ENCODE measurements at regions not wholly inside any gene's neighbourhood (a gene's known extent, or its start where the extent isn't known, plus 50 kb on each side); places are given as distances from the start of the nearest gene placed in this dataset.
A peak's percentile ranks its signal among the peaks of the same experiment; 100 is the strongest.

DNA sequence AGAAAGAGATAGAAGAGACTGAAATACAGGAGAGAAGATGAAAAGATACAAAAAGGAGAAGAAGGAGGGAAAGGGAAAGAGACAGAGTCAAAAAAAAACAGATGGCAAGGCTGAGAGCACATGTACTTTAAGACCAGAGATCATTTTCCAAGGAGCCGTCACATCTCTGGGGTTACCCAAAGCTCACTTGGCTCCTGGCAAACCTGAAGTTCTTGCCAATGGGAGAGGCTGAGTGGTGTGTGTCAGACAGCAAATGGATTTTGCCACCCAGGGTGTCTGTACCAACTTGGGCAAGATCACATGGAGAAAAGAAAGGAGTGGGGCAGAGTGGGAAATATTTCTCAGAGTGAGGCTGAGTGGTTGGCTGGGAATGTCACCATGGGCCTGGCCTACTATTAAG lies 219.3 kb upstream of the TNP1 start:
- Histone ChIP-seq H4K8ac (ENCODE audit: low read depth, low read length) (no peak overlapping the region), H2BK12ac (ENCODE audit: low read length) (no peak overlapping the region), H3K4me2 (ENCODE audit: insufficient read depth, low read length, poor library complexity, severe bottlenecking) (no peak overlapping the region), H3K36me3 (replicated peaks in 1 of 2; ENCODE audit: control insufficient read depth in 2 of 2, insufficient read depth in 2 of 2, low read length in 2 of 2) (no peaks in the 10 kb centered on the region), H2BK5ac (ENCODE audit: low read length) (no peak overlapping the region), H3K79me1 (ENCODE audit: low read depth, low read length) (no peaks in the 10 kb centered on the region), H3K4me3 (ENCODE audit: low read length in 2 of 2) (no peak overlapping the region), H2AK5ac (ENCODE audit: low read depth, low read length) (no peak overlapping the region), H3K9ac (ENCODE audit: low read depth, low read length, poor library complexity) (no peak overlapping the region), H3K14ac (ENCODE audit: low read length) (no peak overlapping the region), H3K18ac (ENCODE audit: low read length) (no peak overlapping the region), H3K4me1 (ENCODE audit: control insufficient read depth in 2 of 2, insufficient read depth in 1 of 2, low read depth in 1 of 2, low read length in 2 of 2) (peaks cover 4 to 12% of the 10 kb centered on the region in 2 donors), H3K9me3 (replicated peaks in 1 of 2; ENCODE audit: control insufficient read depth in 2 of 2, insufficient read depth in 1 of 2, low read depth in 1 of 2, low read length in 2 of 2) (no peaks in the 10 kb centered on the region), H3K27me3 (ENCODE audit: control insufficient read depth in 3 of 3, insufficient read depth in 3 of 3, low read depth in 1 of 3, low read length in 3 of 3) (no peaks in the 10 kb centered on the region), H3K27ac (replicated peaks; ENCODE audit: low read length) (no peak overlapping the region), H4K91ac (ENCODE audit: low read depth, low read length, poor library complexity) (no peak overlapping the region), H2BK120ac (ENCODE audit: low read depth, low read length) (no peak overlapping the region), H2BK15ac (ENCODE audit: low read length) (no peak overlapping the region), H3K4ac (ENCODE audit: low read length) (no peak overlapping the region), H2AFZ (ENCODE audit: low read length) (no peak overlapping the region), H3K23ac (ENCODE audit: low read depth, low read length, poor library complexity) (no peak overlapping the region)
- WGBS, 2 donors (ENCODE audit: extremely low coverage in 2 of 2, insufficient read length in 2 of 2, insufficient replicate concordance in 1 of 2), result no CpG with 5 or more reads among the region's 1 CpG
- DNase-seq (ENCODE audit: low spot score), result no peak

DNA sequence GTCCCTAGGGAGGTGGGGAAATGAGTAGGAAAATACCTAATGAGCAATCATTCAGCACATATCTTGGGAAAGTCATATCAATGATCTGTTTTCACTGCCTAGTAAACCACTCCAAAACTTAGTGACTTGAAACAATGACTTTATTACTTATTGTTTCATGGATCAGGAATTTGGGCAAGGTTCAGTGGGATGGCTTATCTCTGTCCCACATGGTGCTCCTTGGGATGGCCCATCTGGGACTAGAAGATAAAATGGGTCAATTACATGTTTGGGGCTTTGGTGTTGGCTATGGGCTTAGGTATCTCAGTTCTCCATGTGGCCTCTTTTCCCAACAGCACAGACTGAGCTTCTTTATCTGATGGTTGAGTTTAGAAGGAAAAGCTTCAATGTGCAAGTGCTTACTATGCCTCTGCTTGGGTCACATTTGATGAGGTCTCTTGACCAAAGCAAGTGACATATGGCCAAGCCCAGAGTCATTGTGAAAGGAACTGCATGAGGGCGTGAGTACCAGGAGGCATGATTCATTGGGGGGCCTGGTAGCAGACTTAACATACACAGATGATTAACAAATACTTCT lies 218.1 kb upstream of the TNP1 start:
- Histone ChIP-seq H2BK5ac (ENCODE audit: low read length) (no peak overlapping the region), H3K4me2 (ENCODE audit: insufficient read depth, low read length, poor library complexity, severe bottlenecking) (no peak overlapping the region), H2AFZ (ENCODE audit: low read length) (no peak overlapping the region), H3K4me3 (ENCODE audit: low read length in 2 of 2) (no peak overlapping the region), H3K14ac (ENCODE audit: low read length) (no peak overlapping the region), H2BK120ac (ENCODE audit: low read depth, low read length) (no peak overlapping the region), H2BK15ac (ENCODE audit: low read length) (no peak overlapping the region), H3K18ac (ENCODE audit: low read length) (no peak overlapping the region), H2AK5ac (ENCODE audit: low read depth, low read length) (no peak overlapping the region), H4K91ac (ENCODE audit: low read depth, low read length, poor library complexity) (no peak overlapping the region), H3K9ac (ENCODE audit: low read depth, low read length, poor library complexity) (no peak overlapping the region), H3K36me3 (replicated peaks in 1 of 2; ENCODE audit: control insufficient read depth in 2 of 2, insufficient read depth in 2 of 2, low read length in 2 of 2) (no peaks in the 10 kb centered on the region), H3K4me1 (ENCODE audit: control insufficient read depth in 2 of 2, insufficient read depth in 1 of 2, low read depth in 1 of 2, low read length in 2 of 2) (peaks cover 4 to 12% of the 10 kb centered on the region in 2 donors), H3K27ac (replicated peaks; ENCODE audit: low read length) (no peak overlapping the region), H2BK12ac (ENCODE audit: low read length) (no peak overlapping the region), H3K4ac (ENCODE audit: low read length) (no peak overlapping the region), H3K27me3 (ENCODE audit: control insufficient read depth in 3 of 3, insufficient read depth in 3 of 3, low read depth in 1 of 3, low read length in 3 of 3) (no peaks in the 10 kb centered on the region), H3K9me3 (replicated peaks in 1 of 2; ENCODE audit: control insufficient read depth in 2 of 2, insufficient read depth in 1 of 2, low read depth in 1 of 2, low read length in 2 of 2) (no peaks in the 10 kb centered on the region), H3K79me1 (ENCODE audit: low read depth, low read length) (no peaks in the 10 kb centered on the region), H3K23ac (ENCODE audit: low read depth, low read length, poor library complexity) (no peak overlapping the region), H4K8ac (ENCODE audit: low read depth, low read length) (no peak overlapping the region)
- DNase-seq (ENCODE audit: low spot score), result no peak
- WGBS, 2 donors (ENCODE audit: extremely low coverage in 2 of 2, insufficient read length in 2 of 2, insufficient replicate concordance in 1 of 2), result no CpG with 5 or more reads among the region's 1 CpG

DNA sequence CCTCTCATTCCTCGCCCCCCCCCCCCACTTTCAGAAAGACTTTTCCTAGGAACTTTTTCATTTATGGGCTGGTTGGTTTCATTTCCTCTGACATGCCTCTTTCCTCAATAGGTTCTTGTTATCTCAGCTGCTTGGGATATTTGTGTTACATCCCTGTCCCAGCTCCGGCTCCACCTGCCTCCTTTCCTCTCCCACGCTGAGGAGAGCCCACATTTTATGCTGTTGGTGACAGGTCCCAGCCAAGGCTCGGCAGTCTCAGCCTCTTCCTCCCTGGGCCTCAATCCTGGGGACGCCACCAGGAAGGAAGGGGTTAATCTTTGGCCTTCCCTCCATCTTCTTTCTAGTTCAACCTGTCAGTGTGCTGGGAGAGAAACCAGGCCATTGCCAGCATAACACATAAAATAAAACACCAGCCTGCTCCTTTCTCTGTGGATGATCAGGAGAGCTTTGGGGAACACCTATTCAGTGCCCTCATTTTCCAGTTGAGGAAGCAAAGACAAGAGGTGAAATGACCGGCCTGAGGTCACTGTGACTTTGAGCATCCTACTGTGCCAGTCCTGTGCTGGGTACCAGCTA lies 216.9 kb upstream of the TNP1 start:
- Histone ChIP-seq H3K18ac (ENCODE audit: low read length) (peak overlapping the region; percentile 20), H2AFZ (ENCODE audit: low read length) (no peak overlapping the region), H4K8ac (ENCODE audit: low read depth, low read length) (no peak overlapping the region), H2BK12ac (ENCODE audit: low read length) (no peak overlapping the region), H3K27me3 (ENCODE audit: control insufficient read depth in 3 of 3, insufficient read depth in 3 of 3, low read depth in 1 of 3, low read length in 3 of 3) (no peaks in the 10 kb centered on the region), H2AK5ac (ENCODE audit: low read depth, low read length) (peak overlapping the region; percentile 30), H3K9ac (ENCODE audit: low read depth, low read length, poor library complexity) (peak overlapping the region; percentile 60), H4K91ac (ENCODE audit: low read depth, low read length, poor library complexity) (no peak overlapping the region), H2BK15ac (ENCODE audit: low read length) (no peak overlapping the region), H2BK120ac (ENCODE audit: low read depth, low read length) (no peak overlapping the region), H3K4me3 (ENCODE audit: low read length in 2 of 2) (no peak overlapping the region), H3K36me3 (replicated peaks in 1 of 2; ENCODE audit: control insufficient read depth in 2 of 2, insufficient read depth in 2 of 2, low read length in 2 of 2) (no peaks in the 10 kb centered on the region), H3K4me1 (ENCODE audit: control insufficient read depth in 2 of 2, insufficient read depth in 1 of 2, low read depth in 1 of 2, low read length in 2 of 2) (peaks cover 4 to 12% of the 10 kb centered on the region in 2 donors), H3K27ac (replicated peaks; ENCODE audit: low read length) (no peak overlapping the region), H3K9me3 (replicated peaks in 1 of 2; ENCODE audit: control insufficient read depth in 2 of 2, insufficient read depth in 1 of 2, low read depth in 1 of 2, low read length in 2 of 2) (no peaks in the 10 kb centered on the region), H3K23ac (ENCODE audit: low read depth, low read length, poor library complexity) (no peak overlapping the region), H3K4ac (ENCODE audit: low read length) (no peak overlapping the region), H3K14ac (ENCODE audit: low read length) (no peak overlapping the region), H3K4me2 (ENCODE audit: insufficient read depth, low read length, poor library complexity, severe bottlenecking) (no peak overlapping the region), H3K79me1 (ENCODE audit: low read depth, low read length) (no peaks in the 10 kb centered on the region), H2BK5ac (ENCODE audit: low read length) (no peak overlapping the region)
- WGBS, 2 donors (ENCODE audit: extremely low coverage in 2 of 2, insufficient read length in 2 of 2, insufficient replicate concordance in 1 of 2), result no CpG with 5 or more reads among the region's 6 CpGs
- no peak for DNase-seq (ENCODE audit: low spot score)

DNA sequence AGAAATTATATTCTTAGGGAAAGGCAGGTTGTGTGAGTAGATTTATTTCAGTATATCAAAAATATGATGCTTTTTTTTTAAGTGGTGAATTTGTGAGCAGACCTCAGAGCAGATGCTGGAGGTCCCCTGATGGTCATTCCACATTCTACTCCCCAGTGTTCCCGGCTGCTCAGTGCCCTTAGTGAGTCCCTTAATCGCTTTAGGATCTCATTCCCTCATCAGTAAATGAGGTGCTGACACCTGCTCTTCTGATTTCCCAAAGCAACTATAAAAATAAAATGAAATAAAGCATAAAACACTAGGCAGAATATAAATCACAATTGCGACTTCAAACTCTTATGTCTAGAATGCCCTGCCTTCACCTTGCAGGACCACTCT lies 216.2 kb upstream of the TNP1 start:
- H3K4me2 ChIP-seq (ENCODE audit: insufficient read depth, low read length, poor library complexity, severe bottlenecking), result no peak overlapping the region
- H3K27me3 ChIP-seq (ENCODE audit: control insufficient read depth in 3 of 3, insufficient read depth in 3 of 3, low read depth in 1 of 3, low read length in 3 of 3), result no peaks in the 10 kb centered on the region
- H2AK5ac ChIP-seq (ENCODE audit: low read depth, low read length), result no peak overlapping the region
- H3K9ac ChIP-seq (ENCODE audit: low read depth, low read length, poor library complexity), result no peak overlapping the region
- H3K23ac ChIP-seq (ENCODE audit: low read depth, low read length, poor library complexity), result no peak overlapping the region
- no peak overlapping the region for H2BK120ac ChIP-seq (ENCODE audit: low read depth, low read length)
- no peak overlapping the region for H3K18ac ChIP-seq (ENCODE audit: low read length)
- no peak overlapping the region for H2BK12ac ChIP-seq (ENCODE audit: low read length)
- H3K4me1 ChIP-seq (ENCODE audit: control insufficient read depth in 2 of 2, insufficient read depth in 1 of 2, low read depth in 1 of 2, low read length in 2 of 2), result peaks cover 4 to 12% of the 10 kb centered on the region in 2 donors
- no peak overlapping the region for H3K27ac ChIP-seq (replicated peaks; ENCODE audit: low read length)
- no CpG with 5 or more reads among the region's 3 CpGs for WGBS, 2 donors (ENCODE audit: extremely low coverage in 2 of 2, insufficient read length in 2 of 2, insufficient replicate concordance in 1 of 2)
- H3K4ac ChIP-seq (ENCODE audit: low read length), result no peak overlapping the region
- no peak overlapping the region for H3K4me3 ChIP-seq (ENCODE audit: low read length in 2 of 2)
- no peak overlapping the region for H2AFZ ChIP-seq (ENCODE audit: low read length)
- no peaks in the 10 kb centered on the region for H3K9me3 ChIP-seq (replicated peaks in 1 of 2; ENCODE audit: control insufficient read depth in 2 of 2, insufficient read depth in 1 of 2, low read depth in 1 of 2, low read length in 2 of 2)
- H3K14ac ChIP-seq (ENCODE audit: low read length), result no peak overlapping the region
- DNase-seq (ENCODE audit: low spot score), result no peak
- no peak overlapping the region for H4K91ac ChIP-seq (ENCODE audit: low read depth, low read length, poor library complexity)
- H2BK5ac ChIP-seq (ENCODE audit: low read length), result no peak overlapping the region
- H4K8ac ChIP-seq (ENCODE audit: low read depth, low read length), result no peak overlapping the region
- H3K36me3 ChIP-seq (replicated peaks in 1 of 2; ENCODE audit: control insufficient read depth in 2 of 2, insufficient read depth in 2 of 2, low read length in 2 of 2), result no peaks in the 10 kb centered on the region
- no peak overlapping the region for H2BK15ac ChIP-seq (ENCODE audit: low read length)
- H3K79me1 ChIP-seq (ENCODE audit: low read depth, low read length), result no peaks in the 10 kb centered on the region

Measured in neuronal stem cell (in vitro differentiated cells).